Neural cell (in vitro differentiated cells): ENCODE measurements at regions not wholly inside any gene's neighbourhood (a gene's known extent, or its start where the extent isn't known, plus 50 kb on each side); places are given as distances from the start of the nearest gene placed in this dataset.

Experiments used
- H2AFZ ChIP-seq: fragments of 200-600, 300-800 bp; sonication (generic), shearing (Covaris generic); 2 replicates; pipeline ENCODE4 v1.6.0; 2014; ENCODE audit warnings: low read depth, mild to moderate bottlenecking, antibody characterized with exemption, low read length, moderate library complexity
- H3F3A ChIP-seq: fragments of 200-600 bp; shearing (Covaris generic); 2 replicates; pipeline ENCODE4 v1.6.1; 2016; ENCODE audit warnings: mild to moderate bottlenecking, moderate library complexity, mixed read lengths, antibody characterized with exemption, low read length; ENCODE audit not compliant: insufficient read depth, poor library complexity, severe bottlenecking
- H3K27ac ChIP-seq: fragments of 200-600, 300-800 bp; sonication (generic), shearing (Covaris generic); 2 replicates; pipeline ENCODE4 v1.5.1; 2014; ENCODE audit warnings: mild to moderate bottlenecking, low read length, moderate library complexity
- H3K27me3 ChIP-seq: fragments of 300-800, 200-600 bp; sonication (generic), shearing (Covaris generic); 2 replicates; pipeline ENCODE4 v1.6.0; 2014; ENCODE audit warnings: mild to moderate bottlenecking, low read depth, low read length, moderate library complexity; ENCODE audit not compliant: insufficient read depth
- H3K36me3 ChIP-seq: fragments of 300-800, 200-600 bp; sonication (generic), shearing (Covaris generic); 2 replicates; pipeline ENCODE4 v1.5.1; 2014; ENCODE audit warnings: mild to moderate bottlenecking, antibody characterized with exemption, low read length, moderate library complexity; ENCODE audit not compliant: insufficient read depth
- H3K4me2 ChIP-seq: fragments of 300-800, 200-600 bp; sonication (generic), shearing (Covaris generic); 2 replicates; pipeline ENCODE4 v1.6.0; 2014; ENCODE audit warnings: mild to moderate bottlenecking, low read length
- H3K4me3 ChIP-seq: fragments of 300-800, 200-600 bp; sonication (generic), shearing (Covaris generic); 2 replicates; pipeline ENCODE4 v1.5.1; 2014; ENCODE audit warnings: mild to moderate bottlenecking, low read length, moderate library complexity
- H3K79me2 ChIP-seq: fragments of 200-600 bp; shearing (Covaris generic); replicated peaks from 2 replicates; pipeline ENCODE4 v1.6.0; 2014; ENCODE audit warnings: mild to moderate bottlenecking, low read length, moderate library complexity; ENCODE audit not compliant: insufficient read depth
- H3K9ac ChIP-seq: fragments of 300-800, 200-600 bp; sonication (generic), shearing (Covaris generic); 2 replicates; pipeline ENCODE4 v1.6.1; 2016; ENCODE audit warnings: mild to moderate bottlenecking, low read length, mixed read lengths
- H3K9me2 ChIP-seq: fragments of 200-600 bp; shearing (Covaris generic); 2 replicates; pipeline ENCODE4 v1.6.1; 2016; ENCODE audit warnings: mild to moderate bottlenecking, low read length, mixed read lengths; ENCODE audit not compliant: insufficient read depth
- H3K9me3 ChIP-seq: fragments of 200-600, 300-800 bp; sonication (generic), shearing (Covaris generic); 2 replicates; pipeline ENCODE4 v1.6.1; 2016; ENCODE audit warnings: mild to moderate bottlenecking, mixed run types, low read length, moderate library complexity, mixed read lengths
- H4K20me1 ChIP-seq: fragments of 200-600 bp; shearing (Covaris generic); 2 replicates; pipeline ENCODE4 v1.6.1; 2016; ENCODE audit warnings: mild to moderate bottlenecking, mixed run types; ENCODE audit not compliant: insufficient read depth
- CTCF ChIP-seq: fragments of 450-650 bp; IDR thresholded peaks from 2 replicates; pipeline ENCODE4 v1.5.1; 2014; ENCODE audit warnings: antibody characterized with exemption, mild to moderate bottlenecking, moderate library complexity; ENCODE audit not compliant: poor library complexity, severe bottlenecking
- EP300 ChIP-seq: fragments of 450-650 bp; conservative IDR thresholded peaks from 2 replicates; pipeline ENCODE4 v1.6.1; 2014; ENCODE audit warnings: antibody characterized with exemption, mild to moderate bottlenecking, moderate library complexity; ENCODE audit not compliant: poor library complexity, severe bottlenecking
- EZH2 ChIP-seq: fragments of 200-600, 300-800 bp; shearing (Covaris generic), sonication (generic); IDR thresholded peaks from 2 replicates; pipeline ENCODE4 v1.6.1; 2014; ENCODE audit warnings: antibody characterized with exemption, low read length, borderline replicate concordance, mild to moderate bottlenecking; ENCODE audit not compliant: insufficient read depth, poor library complexity, severe bottlenecking
- MXI1 ChIP-seq: fragments of 450-650 bp; conservative IDR thresholded peaks from 2 replicates; pipeline ENCODE4 v1.6.1; 2014; ENCODE audit warnings: antibody characterized with exemption, mild to moderate bottlenecking; ENCODE audit not compliant: poor library complexity, severe bottlenecking
- POLR2AphosphoS5 ChIP-seq: IDR thresholded peaks from 2 replicates; pipeline ENCODE4 v1.6.1; 2012
- RAD21 ChIP-seq: fragments of 450-650 bp; conservative IDR thresholded peaks from 2 replicates; pipeline ENCODE4 v1.6.1; 2014; ENCODE audit warnings: antibody characterized with exemption, mild to moderate bottlenecking, moderate library complexity
- REST ChIP-seq: IDR thresholded peaks from 2 replicates; pipeline ENCODE4 v1.6.1; 2012; ENCODE audit warnings: borderline replicate concordance
- SMC3 ChIP-seq: fragments of 450-650 bp; conservative IDR thresholded peaks from 2 replicates; pipeline ENCODE4 v1.6.1; 2014; ENCODE audit warnings: antibody characterized with exemption, mild to moderate bottlenecking, moderate library complexity; ENCODE audit not compliant: poor library complexity
- TAF1 ChIP-seq: IDR thresholded peaks from 2 replicates; pipeline ENCODE4 v1.6.1; 2012; ENCODE audit warnings: low read depth

GRCh38 chr4:30783751-30784150 lies 63.6 kb downstream of the PCDH7 start:
- Histone ChIP-seq H3F3A (no peaks in the 10 kb centered on the region), H3K9me2 (no peaks in the 10 kb centered on the region), H3K4me3 (no peak overlapping the region), H3K27ac (no peak overlapping the region), H3K9me3 (no peaks in the 10 kb centered on the region), H2AFZ (no peak overlapping the region), H3K27me3 (no peaks in the 10 kb centered on the region), H3K79me2 (no peaks in the 10 kb centered on the region), H4K20me1 (no peaks in the 10 kb centered on the region), H3K9ac (no peak overlapping the region), H3K4me2 (no peak overlapping the region), H3K36me3 (no peaks in the 10 kb centered on the region)
- TF ChIP-seq POLR2AphosphoS5 (no peak), TAF1 (no peak), EP300 (no peak), SMC3 (no peak), EZH2 (no peak), RAD21 (no peak), MXI1 (no peak), CTCF (no peak), REST (no peak)

- H3F3A ChIP-seq = no peaks in the 10 kb centered on the region
- H3K36me3 ChIP-seq = no peaks in the 10 kb centered on the region
- TF ChIP-seq REST (no peak), EZH2 (no peak), RAD21 (no peak), EP300 (no peak), CTCF (no peak), MXI1 (no peak), POLR2AphosphoS5 (no peak), SMC3 (no peak), TAF1 (no peak)
- no peaks in the 10 kb centered on the region for H4K20me1 ChIP-seq
- H3K79me2 ChIP-seq = no peaks in the 10 kb centered on the region
- no peak overlapping the region for H3K4me3 ChIP-seq
- no peak overlapping the region for H3K27ac ChIP-seq
- no peaks in the 10 kb centered on the region for H3K9me2 ChIP-seq
- no peak overlapping the region for H3K4me2 ChIP-seq
- no peaks in the 10 kb centered on the region for H3K9me3 ChIP-seq
- no peak overlapping the region for H3K9ac ChIP-seq
- H2AFZ ChIP-seq = no peak overlapping the region
- H3K27me3 ChIP-seq = no peaks in the 10 kb centered on the region
These were observed 69.1 kb downstream of the PCDH7 start for GRCh38 chr4:30789219-30789671.
